AG09319 (cell line): ENCODE measurements at regions not wholly inside any gene's neighbourhood (a gene's known extent, or its start where the extent isn't known, plus 50 kb on each side); places are given as distances from the start of the nearest gene placed in this dataset.

Experiments
- DNase-seq: peaks from one replicate; pipeline ENCODE4 v3.0.0-alpha.2; 2010; ENCODE audit warnings: low read depth; ENCODE audit errors: extremely low read depth
- CTCF ChIP-seq: IDR thresholded peaks from 2 replicates; pipeline ENCODE4 v1.5.1; 2011; ENCODE audit warnings: low read depth, mild to moderate bottlenecking, inconsistent platforms, low read length, moderate library complexity

GRCh38 chr4:10275696-10276095 is 159.1 kb upstream of the WDR1 start:
- DNase-seq: no peak
- no peak for TF ChIP-seq CTCF

GRCh38 chr4:10273030-10273429 is 156.4 kb upstream of the WDR1 start:
- peak; percentile 8 for DNase-seq
- no peak for TF ChIP-seq CTCF

DNA sequence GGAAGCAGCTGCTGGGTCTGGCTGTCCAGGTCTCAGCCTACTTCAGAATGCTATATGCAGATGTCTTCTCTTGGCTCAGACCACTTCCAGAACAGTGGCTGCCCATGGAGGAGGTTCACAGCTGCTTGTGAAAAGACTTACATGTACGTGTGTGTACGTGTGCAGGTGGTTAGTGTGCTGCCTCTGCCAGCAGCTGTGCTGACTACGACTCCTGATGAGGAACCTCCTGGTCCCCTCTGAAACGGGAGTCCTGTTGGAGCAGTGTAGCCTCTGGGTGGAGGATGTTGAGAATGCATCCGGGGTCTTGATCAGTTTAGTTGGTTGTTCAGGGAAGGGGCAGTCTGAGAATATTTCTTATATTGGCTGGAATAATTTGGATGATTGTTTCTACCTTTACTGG is 155.9 kb upstream of the WDR1 start:
- DNase-seq: no peak
- TF ChIP-seq CTCF: no peak

DNA sequence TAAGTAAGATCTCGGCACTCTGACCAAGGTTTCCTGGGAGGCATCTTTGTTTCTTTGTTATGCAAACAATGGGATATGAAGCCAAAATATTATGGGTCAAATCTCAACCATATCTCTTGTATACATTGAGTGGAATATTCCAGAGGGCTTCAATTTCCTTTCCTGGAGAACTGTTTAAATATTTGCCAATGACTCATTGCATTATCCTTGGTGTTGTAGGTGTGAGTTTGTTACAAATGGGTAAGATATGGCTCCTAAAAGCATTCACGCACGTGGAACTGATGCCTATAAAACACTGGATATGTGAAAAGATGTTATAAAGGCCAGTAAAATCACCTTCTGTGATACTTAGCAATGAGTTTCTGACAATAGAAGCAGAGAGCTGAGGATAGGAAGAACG is 150.5 kb upstream of the WDR1 start:
- no peak for TF ChIP-seq CTCF
- DNase-seq: no peak

DNA sequence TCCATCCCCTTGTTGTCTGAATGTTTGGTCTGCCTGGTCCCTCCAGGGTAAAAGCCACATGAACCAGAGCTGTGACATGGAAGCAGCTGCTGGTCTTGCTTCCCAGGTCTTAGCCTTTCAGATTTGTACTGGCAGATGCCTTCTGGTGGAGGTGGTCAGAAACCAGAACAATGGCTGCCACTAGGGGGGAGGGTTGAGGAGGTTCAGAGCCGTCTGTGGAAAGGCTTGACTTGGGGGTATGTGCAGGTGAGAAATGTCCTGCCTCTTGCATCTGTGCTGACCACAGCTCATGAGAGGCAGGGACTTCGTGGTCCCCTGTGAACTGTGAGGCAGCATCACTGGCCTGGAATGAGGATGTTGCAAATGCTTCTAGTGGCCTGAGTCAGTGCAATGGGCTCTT is 144.2 kb upstream of the WDR1 start:
- DNase-seq: no peak
- no peak for TF ChIP-seq CTCF

- no peak for TF ChIP-seq CTCF
- no peak for DNase-seq
Measured at GRCh38 chr4:10259976-10260375, 143.4 kb upstream of the WDR1 start.

DNA sequence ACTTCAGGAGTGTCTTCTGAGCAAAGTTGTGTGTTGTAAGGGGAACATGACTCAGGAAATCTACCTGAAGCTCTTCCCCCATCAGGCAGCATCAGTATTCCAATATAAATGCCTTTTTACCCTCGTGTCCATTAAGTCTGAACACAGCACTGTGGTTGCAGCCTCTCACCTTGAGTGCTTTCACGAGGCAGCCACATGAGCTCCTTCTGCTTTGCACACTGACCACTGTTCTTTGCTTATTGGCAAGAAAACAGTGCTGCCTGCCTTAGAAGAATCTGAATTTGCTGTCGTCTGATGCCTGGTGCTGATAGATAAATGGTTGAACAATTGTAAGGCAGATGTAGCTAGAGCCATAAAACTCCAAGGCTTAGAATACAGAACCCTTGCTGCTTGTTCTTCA is 139.6 kb upstream of the WDR1 start:
- no peak for TF ChIP-seq CTCF

More for the DNA sequence above, 139.6 kb upstream of the WDR1 start:
- DNase-seq: no peak
